ENCODE measurements at regions not wholly inside any gene's neighbourhood (a gene's known extent, or its start where the extent isn't known, plus 50 kb on each side); places are given as distances from the start of the nearest gene placed in this dataset.
"Not testable (repeated sequence)": the region's sequence is repeated elsewhere in the genome, so short reads cannot be mapped to it uniquely, and the experiment has no call there.

GRCh38 chr4:170248029-170248428 lies 158.3 kb upstream of the AADAT start:
- no peak for DNase-seq

GRCh38 chr4:170247596-170247995 lies 157.8 kb upstream of the AADAT start:
- no peak for DNase-seq

GRCh38 chr4:170243662-170244288 lies 154.0 kb upstream of the AADAT start:
- DNase-seq, result no peak

DNA sequence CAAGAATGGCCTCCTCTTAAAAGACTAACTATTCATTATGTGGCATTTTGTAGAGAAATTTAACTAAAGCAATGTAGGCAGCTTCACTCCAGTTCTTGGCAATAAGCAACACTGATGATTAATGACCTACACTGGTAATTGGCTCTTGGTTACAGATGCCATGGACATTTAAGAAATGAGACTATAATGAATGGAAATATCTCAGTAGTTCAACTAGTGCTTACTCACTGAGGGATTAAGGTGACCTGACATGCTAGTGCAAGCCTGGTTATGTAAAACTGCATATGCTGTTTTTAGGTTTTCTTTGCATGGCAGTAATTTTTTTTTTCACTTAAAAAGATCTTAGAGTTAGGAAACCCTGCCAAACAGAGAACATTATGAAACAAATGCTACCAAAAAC lies 152.7 kb upstream of the AADAT start:
- no peak for DNase-seq

- no peak for DNase-seq
Measured at GRCh38 chr4:170234800-170235199, 145.0 kb upstream of the AADAT start.

GRCh38 chr4:170231377-170231776 lies 141.6 kb upstream of the AADAT start:
- no peak for DNase-seq

DNA sequence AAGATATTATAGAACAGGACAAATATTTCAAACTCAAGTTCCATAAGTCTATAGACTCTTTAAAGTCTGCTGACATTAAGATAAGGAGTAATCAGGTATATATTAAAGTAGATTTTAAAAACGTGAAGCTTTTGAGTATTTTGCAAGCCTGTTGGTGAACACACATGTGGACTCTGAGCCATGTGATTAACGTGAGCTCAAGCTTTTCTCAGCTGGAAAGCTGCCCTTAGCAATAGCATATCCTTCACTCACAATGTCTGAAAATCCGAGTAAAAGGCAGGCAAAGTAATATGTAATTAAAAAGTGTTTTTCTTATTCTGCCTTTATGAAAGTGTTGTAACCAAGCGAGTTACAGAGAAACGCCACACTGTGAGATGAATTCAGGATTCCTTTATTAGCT lies 140.5 kb upstream of the AADAT start:
- DNase-seq, result no peak

GRCh38 chr4:170229006-170229405 lies 139.2 kb upstream of the AADAT start:
- no peak for DNase-seq

DNA sequence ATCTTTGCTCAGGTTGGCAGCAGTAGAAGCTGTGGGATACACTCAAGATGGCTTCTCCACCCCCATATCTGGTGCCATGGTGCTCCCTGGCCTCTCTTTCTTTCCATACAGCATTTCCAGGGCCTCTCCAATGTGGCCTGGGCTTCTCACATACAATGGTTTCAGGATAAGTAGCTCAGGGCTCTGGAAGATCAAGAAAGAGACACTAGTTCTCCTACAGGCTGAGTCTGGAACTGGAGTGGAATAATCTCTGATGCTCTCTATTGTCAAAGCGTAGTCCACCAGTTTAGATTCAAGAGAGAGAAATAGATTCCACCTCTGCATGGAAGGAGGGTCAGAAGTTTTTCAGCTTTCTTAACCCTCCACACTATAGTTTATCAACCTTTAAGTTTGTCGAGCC lies 138.2 kb upstream of the AADAT start:
- no peak for DNase-seq

DNA sequence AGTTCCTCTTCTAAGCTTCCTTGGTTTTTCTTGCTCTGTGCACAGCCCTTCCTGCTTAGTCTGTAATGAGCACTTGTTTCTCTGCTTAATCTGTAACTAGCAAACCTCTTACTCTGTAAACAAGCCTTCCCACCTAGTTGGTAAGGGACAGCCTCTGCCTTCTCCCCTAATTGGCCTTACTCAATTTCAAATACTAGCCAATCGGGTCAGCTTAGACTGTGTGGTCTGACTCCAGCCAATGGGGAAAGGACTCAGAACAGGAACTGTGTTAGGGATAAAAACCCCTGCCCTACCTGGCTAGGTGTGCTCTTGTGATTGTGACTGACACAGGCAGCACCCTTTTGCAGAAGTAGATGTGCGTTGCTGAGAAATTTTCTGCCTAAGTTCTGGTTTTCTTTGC lies 136.5 kb upstream of the AADAT start:
- DNase-seq, result no peak

DNA sequence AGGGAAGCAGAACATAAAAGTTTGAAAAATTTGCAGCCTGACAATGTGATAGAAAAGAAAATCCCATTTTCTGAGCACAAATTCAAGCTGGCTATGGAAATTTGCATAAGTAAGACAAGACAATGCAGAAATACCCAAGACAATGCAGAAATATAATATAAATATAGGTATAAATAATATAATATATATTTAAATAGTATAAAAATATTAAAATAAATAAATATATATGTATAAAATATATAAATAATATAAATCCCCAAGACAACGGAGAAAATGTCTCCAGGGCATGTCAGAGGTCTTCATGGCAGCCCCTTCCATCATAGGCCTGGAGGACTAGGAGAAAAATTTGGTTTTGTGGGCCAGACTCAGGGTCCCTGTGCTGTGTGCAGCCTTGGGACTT lies 125.0 kb upstream of the AADAT start:
- no peak for DNase-seq

GRCh38 chr4:170214101-170214500 lies 124.3 kb upstream of the AADAT start:
- DNase-seq, result no peak

- no peak for DNase-seq
Measured at GRCh38 chr4:170202721-170203120, 113.0 kb upstream of the AADAT start.

DNA sequence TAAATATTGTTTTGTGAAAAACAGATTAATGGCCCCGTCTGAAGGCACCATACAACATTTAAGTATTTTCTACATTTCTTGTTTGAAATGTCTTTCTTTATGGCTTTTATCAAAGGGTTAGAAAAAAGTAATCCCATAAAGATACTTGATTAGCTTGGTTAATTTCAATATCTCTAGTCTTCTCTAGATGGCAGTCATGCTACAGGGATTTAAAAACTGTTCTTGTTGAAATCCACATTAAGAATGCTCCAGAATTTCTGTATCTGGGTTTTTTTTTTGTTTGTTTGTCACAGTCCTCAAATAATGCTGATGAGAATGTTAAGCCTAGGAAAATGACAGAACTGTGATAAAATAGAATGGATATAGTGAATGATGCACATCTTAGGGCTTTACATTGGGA lies 109.0 kb upstream of the AADAT start:
- no peak for DNase-seq

DNA sequence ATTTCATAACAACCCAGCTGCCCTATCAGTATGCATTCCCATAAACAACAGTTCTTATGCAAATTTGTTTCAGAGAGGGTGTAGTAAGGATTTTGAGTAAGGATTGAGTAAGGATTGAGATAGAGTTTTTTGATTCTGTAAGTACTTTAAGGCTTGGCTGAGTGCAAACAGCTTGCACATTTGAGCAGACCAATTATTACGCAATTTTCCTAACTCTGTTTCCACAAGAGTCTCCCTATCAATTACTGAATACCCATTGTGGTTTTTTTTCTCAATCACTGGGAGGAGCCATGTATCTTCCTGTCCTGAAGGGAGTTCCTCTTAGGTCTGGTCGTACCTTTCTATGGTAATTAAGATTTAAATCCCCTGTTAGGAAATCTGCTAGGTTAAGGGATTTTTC lies 105.0 kb upstream of the AADAT start:
- DNase-seq, result not testable (repeated sequence)

DNA sequence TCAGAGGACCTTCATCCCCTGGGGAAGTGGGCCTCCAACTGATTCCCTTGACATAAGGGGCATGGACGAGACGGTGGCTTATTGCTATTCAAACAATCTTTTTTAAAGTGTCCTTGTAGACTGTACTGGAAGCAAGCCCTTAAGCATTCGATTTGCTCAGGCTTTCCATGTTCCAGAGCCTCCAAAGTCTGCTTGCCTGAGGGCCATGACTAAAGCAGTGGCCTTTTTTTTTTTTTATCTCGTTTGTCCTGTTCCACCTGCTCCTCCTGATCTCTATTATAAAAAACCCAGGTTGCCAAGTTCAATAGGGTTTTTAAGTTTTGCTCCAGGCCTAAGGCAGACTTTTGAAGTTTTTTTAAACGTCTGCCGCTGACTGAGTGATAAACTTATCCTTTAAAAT lies 103.7 kb upstream of the AADAT start:
- no peak for DNase-seq

- DNase-seq, result no peak
Measured at GRCh38 chr4:170190265-170190664, 100.5 kb upstream of the AADAT start.

DNA sequence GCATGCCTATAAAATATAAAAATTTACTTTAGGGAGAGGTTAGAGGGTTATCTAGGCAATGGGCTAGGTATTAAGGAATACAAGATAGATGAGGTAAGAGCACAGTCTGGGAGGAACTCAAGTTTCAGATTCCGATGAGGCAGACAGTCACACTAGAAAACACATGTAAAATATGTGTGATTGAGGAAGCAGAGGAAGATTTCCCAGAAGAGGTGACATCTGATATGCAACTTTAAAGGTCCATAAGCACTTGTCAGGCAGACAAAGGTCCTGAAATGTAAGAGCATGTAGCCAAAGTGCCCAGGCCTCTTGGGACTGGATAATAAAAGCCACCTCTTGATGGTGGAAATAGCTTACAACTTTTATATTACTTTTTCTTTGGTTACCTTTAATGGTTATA lies 81.1 kb upstream of the AADAT start:
- no peak for DNase-seq

GRCh38 chr4:170169699-170170098 lies 79.9 kb upstream of the AADAT start:
- no peak for DNase-seq

- DNase-seq, result no peak
Measured at GRCh38 chr4:170167678-170168077, 77.9 kb upstream of the AADAT start.

GRCh38 chr4:170166193-170166592 lies 76.4 kb upstream of the AADAT start:
- not testable (repeated sequence) for DNase-seq

- no peak for DNase-seq
Measured at GRCh38 chr4:170162416-170162815, 72.7 kb upstream of the AADAT start.

DNA sequence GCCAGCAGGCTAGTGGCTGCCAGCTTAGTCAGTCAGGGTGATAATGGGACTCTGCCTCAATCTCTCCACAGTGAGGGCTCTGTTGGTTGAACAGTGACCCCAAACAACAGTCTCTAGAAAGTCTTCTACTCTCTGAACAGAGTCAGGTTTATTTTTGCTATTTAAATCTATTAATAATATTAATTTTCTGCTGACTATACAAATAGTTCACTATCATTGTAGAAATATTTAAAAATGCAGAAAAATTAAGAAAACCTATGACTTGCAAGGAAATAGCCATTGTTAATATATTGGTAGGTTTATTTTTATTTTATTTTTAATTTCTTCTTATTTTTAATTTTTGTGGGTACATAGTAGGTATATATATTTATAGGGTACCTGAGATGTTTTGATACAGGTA lies 67.9 kb upstream of the AADAT start:
- no peak for DNase-seq

DNA sequence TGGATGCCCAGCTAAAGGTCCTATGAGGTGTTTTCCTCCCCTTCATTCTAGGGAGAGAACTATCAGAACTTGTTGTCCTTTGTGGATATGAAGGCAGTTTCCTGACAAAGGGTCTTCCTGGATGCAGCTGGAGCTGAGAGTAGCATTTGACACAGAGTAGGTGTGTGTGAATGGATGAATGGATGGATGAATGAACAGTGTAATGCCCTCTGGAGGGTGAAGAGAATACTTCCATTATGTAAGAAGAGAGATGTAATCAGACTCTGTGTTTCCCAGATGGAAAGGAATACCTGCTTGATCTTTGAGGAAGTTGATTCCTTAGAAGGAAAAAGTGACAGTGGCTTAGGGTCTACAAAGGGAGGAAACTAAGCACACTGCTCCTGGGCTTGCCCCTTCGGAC lies 55.4 kb upstream of the AADAT start:
- no peak for DNase-seq

DNA sequence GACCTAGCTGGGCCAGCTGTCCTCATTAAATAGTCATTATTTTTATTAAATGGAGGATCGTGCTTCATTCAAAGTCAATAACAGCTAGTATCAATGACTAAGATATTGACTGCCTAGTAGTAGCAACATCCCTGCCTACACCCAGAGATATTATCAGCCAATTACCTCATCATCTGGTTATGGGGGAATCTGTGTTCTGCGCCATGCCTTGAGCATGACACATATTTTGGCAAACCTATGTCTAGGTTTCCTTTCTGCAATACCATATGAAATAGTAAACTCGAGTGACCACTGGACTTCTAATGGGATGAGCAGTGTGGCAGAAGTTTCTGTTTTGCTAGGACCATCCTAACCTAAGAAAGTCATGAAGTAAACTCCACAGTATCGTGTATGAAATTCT lies 50.0 kb upstream of the AADAT start:
- DNase-seq, result no peak

Measured in 8988T (cell line).